Upper lobe of left lung (tissue), 4 donors: ENCODE measurements at regions not wholly inside any gene's neighbourhood (a gene's known extent, or its start where the extent isn't known, plus 50 kb on each side); places are given as distances from the start of the nearest gene placed in this dataset.

Experiments
- CTCF ChIP-seq, 6 experiments: fragments of 450-650 bp in 4 of 6; fragments of 200-600 bp in 2 of 6; sonication (generic) in 2 of 6; IDR thresholded peaks; one replicate each; pipeline ENCODE4 v1.5.1; 2016 to 2019; ENCODE audit warnings: antibody characterized with exemption in 6 of 6
- EP300 ChIP-seq, 4 donors: sonication (generic); formaldehyde crosslinking; IDR thresholded peaks; one replicate each; pipeline ENCODE4 v1.5.1; 2017; ENCODE audit warnings: antibody characterized with exemption in 4 of 4, control low read depth in 2 of 4
- POLR2A ChIP-seq, 4 donors: fragments of 450-650 bp; IDR thresholded peaks; one replicate each; pipeline ENCODE4 v1.5.1; 2016 to 2017; ENCODE audit warnings: antibody characterized with exemption in 4 of 4, mild to moderate bottlenecking in 2 of 4
- POLR2AphosphoS5 ChIP-seq, 2 donors: sonication (generic); formaldehyde crosslinking; IDR thresholded peaks; one replicate each; pipeline ENCODE4 v1.5.1; 2017; ENCODE audit warnings: antibody characterized with exemption in 2 of 2

DNA sequence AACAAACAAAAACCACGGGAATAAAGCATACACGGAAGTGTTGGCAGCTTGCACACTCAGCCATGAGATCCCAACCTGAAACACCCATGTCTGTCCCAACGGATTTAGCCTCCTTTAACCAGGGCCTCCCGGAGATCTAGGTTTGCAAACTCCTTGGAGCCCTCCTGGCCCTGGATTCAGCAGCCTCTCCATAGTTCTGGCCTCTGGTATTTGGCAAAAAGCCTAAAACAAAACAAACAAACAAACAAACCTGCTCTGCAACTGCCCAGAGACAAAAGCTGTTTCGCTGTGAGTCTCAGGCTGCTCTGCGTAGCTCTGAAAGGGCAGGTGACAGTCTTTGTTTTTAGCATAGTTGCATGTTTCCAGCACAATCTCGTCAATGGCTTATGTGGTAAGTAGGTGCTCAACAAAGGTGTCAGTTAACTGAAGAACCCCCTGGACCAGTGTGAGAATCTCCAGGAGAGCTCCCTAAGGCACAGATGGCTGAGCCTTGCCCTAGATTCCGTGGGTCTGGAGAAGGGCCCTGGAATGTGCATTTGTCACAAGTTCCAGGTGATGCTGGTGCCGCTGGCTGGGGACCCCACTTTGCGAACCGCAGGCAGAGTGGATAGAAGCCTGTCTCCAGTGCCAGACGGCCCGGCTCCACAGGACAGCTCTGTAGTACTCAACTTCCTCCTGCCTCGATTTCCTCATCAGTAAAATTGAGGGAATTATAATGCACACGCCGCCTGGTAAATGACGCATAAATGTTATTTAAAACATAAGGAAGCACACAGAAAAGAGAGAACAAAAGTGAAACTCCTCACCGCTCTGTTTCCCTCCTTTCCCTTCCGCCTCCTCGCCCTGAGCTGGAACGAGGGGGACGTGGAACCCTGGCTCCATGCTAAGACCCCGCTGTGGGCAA is 86.2 kb downstream of the RIPK4 start:
- TF ChIP-seq POLR2AphosphoS5 (IDR thresholded peaks at IDR 0.05) (no peak), CTCF (IDR thresholded peaks at IDR 0.05) (no peak), POLR2A (IDR thresholded peaks at IDR 0.05) (no peak), EP300 (IDR thresholded peaks at IDR 0.05) (no peak)
